Parathyroid adenoma (tissue), 2 donors: ENCODE measurements at regions not wholly inside any gene's neighbourhood (a gene's known extent, or its start where the extent isn't known, plus 50 kb on each side); places are given as distances from the start of the nearest gene placed in this dataset.

Experiments
- H2AFZ ChIP-seq: fragments of 300-600 bp; sonication (generic); one replicate; pipeline ENCODE4 v1.7.0; 2017; ENCODE audit warnings: antibody characterized with exemption, mild to moderate bottlenecking
- H3K27ac ChIP-seq: fragments of 300-600 bp; sonication (generic); one replicate; pipeline ENCODE4 v1.7.0; 2017
- H3K27me3 ChIP-seq: fragments of 300-600 bp; sonication (generic); one replicate; pipeline ENCODE4 v1.7.0; 2017; ENCODE audit warnings: low read length; ENCODE audit not compliant: control insufficient read depth, insufficient read depth
- H3K36me3 ChIP-seq: fragments of 300-600 bp; sonication (generic); one replicate; pipeline ENCODE4 v1.7.0; 2017; ENCODE audit warnings: low read length; ENCODE audit not compliant: control insufficient read depth, insufficient read depth
- H3K4me1 ChIP-seq: fragments of 300-600 bp; sonication (generic); one replicate; pipeline ENCODE4 v1.7.0; 2017; ENCODE audit warnings: control low read depth
- H3K4me2 ChIP-seq: fragments of 300-600 bp; sonication (generic); one replicate; pipeline ENCODE4 v1.7.0; 2017; ENCODE audit warnings: low read length
- H3K4me3 ChIP-seq: fragments of 300-600 bp; sonication (generic); one replicate; pipeline ENCODE4 v1.7.0; 2017; ENCODE audit warnings: low read depth, low read length
- H3K79me2 ChIP-seq: fragments of 300-600 bp; sonication (generic); one replicate; pipeline ENCODE4 v1.7.0; 2017; ENCODE audit warnings: control low read depth
- H3K9ac ChIP-seq: fragments of 300-600 bp; sonication (generic); one replicate; pipeline ENCODE4 v1.7.0; 2017; ENCODE audit warnings: mild to moderate bottlenecking
- H3K9me3 ChIP-seq: fragments of 300-600 bp; sonication (generic); one replicate; pipeline ENCODE4 v1.7.0; 2017; ENCODE audit warnings: low read length; ENCODE audit not compliant: control insufficient read depth
- TF ChIP-seq, protein P1 (sequence below): fragments of 300-600 bp; sonication (generic); IDR thresholded peaks from one replicate; pipeline ENCODE4 v1.7.0; 2017; ENCODE audit warnings: antibody characterized with exemption, mild to moderate bottlenecking
- donor health status: primary hyperparathyroidism.

GRCh38 chr13:107144432-107144831, 576.5 kb upstream of the ARGLU1 start:
- Histone ChIP-seq H3K4me1 (no peaks in the 10 kb centered on the region), H2AFZ (no peak overlapping the region), H3K4me3 (no peak overlapping the region), H3K36me3 (no peaks in the 10 kb centered on the region), H3K27ac (no peak overlapping the region), H3K4me2 (no peak overlapping the region), H3K27me3 (no peaks in the 10 kb centered on the region), H3K79me2 (no peaks in the 10 kb centered on the region), H3K9ac (no peak overlapping the region), H3K9me3 (no peaks in the 10 kb centered on the region)
- TF ChIP-seq, protein P1, sequence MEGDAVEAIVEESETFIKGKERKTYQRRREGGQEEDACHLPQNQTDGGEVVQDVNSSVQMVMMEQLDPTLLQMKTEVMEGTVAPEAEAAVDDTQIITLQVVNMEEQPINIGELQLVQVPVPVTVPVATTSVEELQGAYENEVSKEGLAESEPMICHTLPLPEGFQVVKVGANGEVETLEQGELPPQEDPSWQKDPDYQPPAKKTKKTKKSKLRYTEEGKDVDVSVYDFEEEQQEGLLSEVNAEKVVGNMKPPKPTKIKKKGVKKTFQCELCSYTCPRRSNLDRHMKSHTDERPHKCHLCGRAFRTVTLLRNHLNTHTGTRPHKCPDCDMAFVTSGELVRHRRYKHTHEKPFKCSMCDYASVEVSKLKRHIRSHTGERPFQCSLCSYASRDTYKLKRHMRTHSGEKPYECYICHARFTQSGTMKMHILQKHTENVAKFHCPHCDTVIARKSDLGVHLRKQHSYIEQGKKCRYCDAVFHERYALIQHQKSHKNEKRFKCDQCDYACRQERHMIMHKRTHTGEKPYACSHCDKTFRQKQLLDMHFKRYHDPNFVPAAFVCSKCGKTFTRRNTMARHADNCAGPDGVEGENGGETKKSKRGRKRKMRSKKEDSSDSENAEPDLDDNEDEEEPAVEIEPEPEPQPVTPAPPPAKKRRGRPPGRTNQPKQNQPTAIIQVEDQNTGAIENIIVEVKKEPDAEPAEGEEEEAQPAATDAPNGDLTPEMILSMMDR: no peak

DNA sequence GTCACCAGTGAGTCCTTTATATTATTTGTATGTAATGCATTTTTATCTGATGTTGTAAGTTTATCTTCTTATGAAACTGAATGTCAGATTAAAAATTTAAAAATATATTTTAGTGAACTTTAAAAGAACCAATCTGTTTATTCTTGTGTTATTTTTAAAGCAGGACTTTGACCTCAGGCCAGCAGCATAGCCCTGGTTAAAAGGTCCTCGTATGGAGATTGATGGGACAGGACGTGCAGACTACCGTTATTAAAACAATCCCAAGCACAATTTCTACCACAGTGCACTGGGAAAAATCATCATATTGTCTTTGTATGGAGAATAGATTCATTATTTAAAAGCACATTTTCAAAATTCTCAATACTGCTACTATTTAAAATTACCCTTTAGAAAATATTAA, 573.8 kb upstream of the ARGLU1 start:
- no peaks in the 10 kb centered on the region for H3K79me2 ChIP-seq
- no peaks in the 10 kb centered on the region for H3K9me3 ChIP-seq
- no peak overlapping the region for H3K27ac ChIP-seq
- H2AFZ ChIP-seq: no peak overlapping the region
- no peaks in the 10 kb centered on the region for H3K36me3 ChIP-seq
- H3K4me2 ChIP-seq: no peak overlapping the region
- TF ChIP-seq, protein P1: no peak
- H3K27me3 ChIP-seq: no peaks in the 10 kb centered on the region
- H3K4me1 ChIP-seq: no peaks in the 10 kb centered on the region
- no peak overlapping the region for H3K9ac ChIP-seq
- no peak overlapping the region for H3K4me3 ChIP-seq

- no peak overlapping the region for H3K27ac ChIP-seq
- H3K27me3 ChIP-seq: no peaks in the 10 kb centered on the region
- no peaks in the 10 kb centered on the region for H3K36me3 ChIP-seq
Measured at GRCh38 chr13:107139006-107139405, 571.1 kb upstream of the ARGLU1 start.

DNA sequence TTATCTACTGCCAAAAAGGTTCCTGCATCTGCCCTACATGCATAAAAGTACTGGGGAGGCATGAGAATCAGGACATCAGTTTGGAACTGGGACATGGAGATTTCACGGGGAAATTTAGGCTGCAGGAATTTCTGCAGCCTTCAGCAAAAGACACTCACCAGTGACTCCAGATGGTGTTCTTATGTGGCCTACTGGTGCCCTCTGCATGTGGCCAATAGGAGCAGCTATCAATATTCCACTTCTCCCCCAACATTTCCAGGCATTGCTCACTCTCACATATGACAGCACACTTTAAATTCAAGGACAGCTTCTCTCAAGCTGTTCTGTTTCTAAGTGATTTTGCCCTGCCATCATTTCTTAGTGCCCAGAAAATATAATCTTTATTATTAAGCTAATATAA, 570.5 kb upstream of the ARGLU1 start:
- no peak overlapping the region for H3K27ac ChIP-seq
- no peak overlapping the region for H2AFZ ChIP-seq
- no peaks in the 10 kb centered on the region for H3K27me3 ChIP-seq

More at GRCh38 chr13:107139006-107139405, 571.1 kb upstream of the ARGLU1 start:
- H3K4me1 ChIP-seq: no peaks in the 10 kb centered on the region
- no peak overlapping the region for H3K4me2 ChIP-seq
- TF ChIP-seq, protein P1: no peak
- no peaks in the 10 kb centered on the region for H3K9me3 ChIP-seq
- no peak overlapping the region for H3K9ac ChIP-seq
- no peak overlapping the region for H3K4me3 ChIP-seq
- no peaks in the 10 kb centered on the region for H3K79me2 ChIP-seq
- no peak overlapping the region for H2AFZ ChIP-seq

GRCh38 chr13:107133950-107134349, 566.0 kb upstream of the ARGLU1 start:
- H3K4me1 ChIP-seq: no peaks in the 10 kb centered on the region
- no peaks in the 10 kb centered on the region for H3K79me2 ChIP-seq
- TF ChIP-seq, protein P1: no peak
- no peak overlapping the region for H3K27ac ChIP-seq
- H3K9me3 ChIP-seq: no peaks in the 10 kb centered on the region
- no peak overlapping the region for H3K4me2 ChIP-seq
- H3K36me3 ChIP-seq: no peaks in the 10 kb centered on the region
- H3K27me3 ChIP-seq: no peaks in the 10 kb centered on the region
- H3K9ac ChIP-seq: no peak overlapping the region
- H3K4me3 ChIP-seq: no peak overlapping the region
- H2AFZ ChIP-seq: no peak overlapping the region

More for the DNA sequence above, 570.5 kb upstream of the ARGLU1 start:
- Histone ChIP-seq H3K4me1 (no peaks in the 10 kb centered on the region), H3K9ac (no peak overlapping the region), H3K79me2 (no peaks in the 10 kb centered on the region), H3K36me3 (no peaks in the 10 kb centered on the region), H3K4me3 (no peak overlapping the region), H3K9me3 (no peaks in the 10 kb centered on the region), H3K4me2 (no peak overlapping the region)
- TF ChIP-seq, protein P1: no peak
